NT2/D1 (cell line): ENCODE measurements at regions not wholly inside any gene's neighbourhood (a gene's known extent, or its start where the extent isn't known, plus 50 kb on each side); places are given as distances from the start of the nearest gene placed in this dataset.

Source experiments
- DNase-seq: peaks from one replicate; pipeline ENCODE4 v3.0.0-alpha.2; 2011; ENCODE audit warnings: low read depth, low spot score
- H3K27me3 ChIP-seq: 2 replicates; pipeline ENCODE4 v1.6.0; 2011; ENCODE audit warnings: mild to moderate bottlenecking; ENCODE audit not compliant: insufficient read length, insufficient read depth
- H3K36me3 ChIP-seq: 2 replicates; pipeline ENCODE4 v1.6.1; 2011; ENCODE audit warnings: mild to moderate bottlenecking, low read length, mixed read lengths; ENCODE audit not compliant: insufficient read depth, insufficient read length
- H3K4me1 ChIP-seq: 2 replicates; pipeline ENCODE4 v1.5.1; 2011; ENCODE audit not compliant: insufficient read depth, insufficient read length
- H3K4me3 ChIP-seq: 2 replicates; pipeline ENCODE4 v1.5.1; 2011; ENCODE audit warnings: low read depth; ENCODE audit not compliant: insufficient read length
- H3K9ac ChIP-seq: 2 replicates; pipeline ENCODE4 v1.6.0; 2011; ENCODE audit warnings: low read depth; ENCODE audit not compliant: insufficient read length
- H3K9me3 ChIP-seq: 2 replicates; pipeline ENCODE4 v1.5.1; 2011; ENCODE audit warnings: mild to moderate bottlenecking, low read length; ENCODE audit not compliant: insufficient read depth
- SUZ12 ChIP-seq: IDR thresholded peaks from 2 replicates; pipeline ENCODE4 v1.6.1; 2011; ENCODE audit not compliant: insufficient read length, insufficient read depth; ENCODE audit errors: extremely low read depth
- YY1 ChIP-seq: IDR thresholded peaks from 2 replicates; pipeline ENCODE4 v1.6.1; 2011; ENCODE audit not compliant: insufficient read length, insufficient read depth
- ZNF274 ChIP-seq: IDR thresholded peaks from 2 replicates; pipeline ENCODE4 v1.6.1; 2011; ENCODE audit warnings: mild to moderate bottlenecking, low read depth, low read length

DNA sequence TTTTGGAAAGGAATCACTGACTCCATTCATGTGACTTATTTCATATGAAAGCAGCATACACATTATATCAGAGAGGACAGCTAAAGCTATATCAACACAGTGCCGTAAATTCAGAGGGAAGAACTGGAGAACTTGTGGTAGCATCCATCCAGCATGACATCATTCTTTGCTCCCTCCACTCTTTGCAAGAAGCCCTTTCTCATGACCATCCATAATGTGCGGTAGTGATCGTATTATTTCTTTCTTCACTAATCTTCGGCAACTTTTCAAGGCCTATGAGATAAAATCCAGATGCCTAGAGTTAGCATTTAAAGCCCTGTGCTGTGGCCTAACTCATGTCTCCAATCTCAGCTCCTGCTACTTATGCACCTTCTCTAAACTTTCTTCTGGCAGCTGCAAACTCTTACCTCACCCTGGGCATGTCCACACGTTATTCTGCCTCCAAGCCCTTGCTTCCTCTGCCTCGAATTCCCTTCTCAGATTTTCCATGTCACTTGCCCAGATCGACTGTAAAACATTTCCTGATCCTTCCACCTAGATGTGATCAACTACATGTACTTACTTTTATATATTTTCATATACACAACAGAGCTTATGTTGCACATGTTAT, 307.3 kb upstream of the SGCD start:
- H3K36me3 ChIP-seq: no peaks in the 10 kb centered on the region
- no peak for DNase-seq
- TF ChIP-seq SUZ12 (no peak), ZNF274 (no peak), YY1 (no peak)
- H3K27me3 ChIP-seq: no peaks in the 10 kb centered on the region
- H3K9me3 ChIP-seq: no peaks in the 10 kb centered on the region
- no peaks in the 10 kb centered on the region for H3K4me1 ChIP-seq
- no peak overlapping the region for H3K4me3 ChIP-seq
- H3K9ac ChIP-seq: no peak overlapping the region

DNA sequence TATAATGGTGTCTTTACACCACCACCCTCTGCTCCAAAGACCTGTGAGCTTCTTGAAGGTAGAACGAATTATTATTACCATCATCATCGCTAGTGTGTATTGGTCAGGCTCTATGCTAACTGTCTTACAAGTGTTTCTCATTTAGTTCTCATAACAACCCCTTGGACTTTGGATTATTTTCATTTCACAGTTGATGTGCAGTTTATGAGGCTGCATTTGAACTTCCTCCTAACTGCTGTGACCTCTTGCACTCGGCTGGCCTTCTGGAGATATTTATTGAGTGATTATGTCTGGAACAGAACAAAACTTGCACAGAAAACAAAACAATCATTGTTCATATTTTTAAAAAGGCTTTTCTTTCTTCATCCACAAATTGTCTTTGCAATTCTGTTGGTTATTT, 306.3 kb upstream of the SGCD start:
- H3K4me1 ChIP-seq: no peaks in the 10 kb centered on the region
- H3K36me3 ChIP-seq: no peaks in the 10 kb centered on the region
- H3K9me3 ChIP-seq: no peaks in the 10 kb centered on the region
- H3K27me3 ChIP-seq: no peaks in the 10 kb centered on the region
- H3K9ac ChIP-seq: no peak overlapping the region
- no peak for DNase-seq
- H3K4me3 ChIP-seq: no peak overlapping the region
- no peak for TF ChIP-seq SUZ12
- no peak for TF ChIP-seq YY1
- TF ChIP-seq ZNF274: no peak

DNA sequence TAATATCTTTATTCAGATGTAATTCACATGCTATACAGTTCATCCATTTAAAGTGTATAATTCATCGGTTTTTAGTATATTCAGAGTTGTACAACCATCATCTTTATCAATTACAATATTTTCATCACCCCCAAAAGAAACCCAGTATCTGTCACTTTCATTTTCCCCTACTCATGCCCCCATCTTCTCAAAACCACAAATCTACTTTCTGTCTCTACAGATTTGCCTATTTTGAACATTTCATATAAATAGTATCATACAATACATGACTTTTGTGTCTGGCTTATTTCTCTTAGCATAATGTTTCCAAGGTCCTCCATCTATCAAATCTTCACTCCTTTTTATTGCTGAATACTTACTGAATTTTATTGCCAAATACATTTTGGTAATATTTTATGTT, 305.1 kb upstream of the SGCD start:
- no peaks in the 10 kb centered on the region for H3K27me3 ChIP-seq
- no peak for DNase-seq
- no peak overlapping the region for H3K9ac ChIP-seq
- H3K9me3 ChIP-seq: no peaks in the 10 kb centered on the region
- H3K4me1 ChIP-seq: no peaks in the 10 kb centered on the region
- no peak for TF ChIP-seq SUZ12
- no peak for TF ChIP-seq ZNF274
- no peak for TF ChIP-seq YY1
- no peak overlapping the region for H3K4me3 ChIP-seq
- no peaks in the 10 kb centered on the region for H3K36me3 ChIP-seq

DNA sequence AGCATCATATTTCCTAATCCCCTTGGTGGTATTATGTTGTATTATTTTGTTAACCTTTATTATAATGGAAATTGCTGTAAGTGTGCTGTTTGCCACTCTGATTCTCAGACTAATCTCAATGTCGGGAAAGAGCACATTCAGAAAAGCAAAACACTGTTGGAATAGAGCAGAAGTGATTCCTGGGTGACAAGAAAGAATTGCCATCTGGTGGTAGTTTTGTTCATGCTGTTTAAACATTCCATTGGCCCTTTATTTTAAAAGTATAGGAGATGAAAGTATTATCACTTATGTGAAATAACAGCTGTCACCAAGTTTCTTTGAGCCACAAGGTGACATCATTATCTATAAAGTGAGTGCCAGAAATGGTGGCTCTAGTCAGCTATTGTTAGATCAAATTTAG, 301.3 kb upstream of the SGCD start:
- no peak overlapping the region for H3K4me3 ChIP-seq
- TF ChIP-seq YY1 (no peak), ZNF274 (no peak), SUZ12 (no peak)
- H3K9ac ChIP-seq: no peak overlapping the region
- DNase-seq: no peak
- no peaks in the 10 kb centered on the region for H3K4me1 ChIP-seq
- no peaks in the 10 kb centered on the region for H3K36me3 ChIP-seq
- no peaks in the 10 kb centered on the region for H3K9me3 ChIP-seq
- no peaks in the 10 kb centered on the region for H3K27me3 ChIP-seq

DNA sequence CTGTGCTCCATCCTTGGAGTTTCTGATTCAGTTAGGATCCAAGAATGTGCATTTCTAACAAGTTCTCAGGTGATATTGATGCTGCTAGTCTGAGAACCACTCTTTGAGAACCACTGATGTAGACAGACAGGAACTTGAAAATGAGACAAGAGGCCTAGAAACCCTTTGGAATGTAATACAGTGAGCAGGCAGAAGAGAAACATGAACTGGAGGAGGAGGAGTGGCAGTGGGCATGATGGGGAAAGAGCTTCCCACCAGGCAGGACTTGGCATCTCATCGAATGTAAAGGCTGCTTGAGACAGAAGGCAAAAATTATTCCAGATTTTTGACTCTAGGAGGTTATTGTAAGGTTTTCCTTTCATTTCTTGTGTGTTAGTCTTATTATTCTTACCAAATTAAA, 295.8 kb upstream of the SGCD start:
- H3K4me1 ChIP-seq: no peaks in the 10 kb centered on the region

DNA sequence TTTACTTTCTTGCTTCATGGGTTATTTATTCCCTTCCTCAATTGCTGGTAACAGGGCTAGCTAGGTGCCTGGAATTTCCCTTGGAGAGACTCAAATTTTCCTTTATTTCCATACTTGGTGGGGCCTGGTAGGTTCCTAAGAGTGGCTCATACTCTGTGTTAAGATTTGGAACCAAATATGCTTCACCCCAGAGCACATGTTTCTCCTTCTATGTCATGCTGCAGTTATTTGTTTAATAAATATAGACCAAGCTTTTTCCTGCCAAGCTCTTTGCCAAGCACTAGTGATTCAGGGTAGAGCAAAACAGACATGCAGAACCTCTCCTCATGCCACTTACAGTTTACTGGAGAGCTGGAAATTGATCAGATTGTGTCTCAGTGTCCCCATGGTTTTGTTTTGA, 290.3 kb upstream of the SGCD start:
- Histone ChIP-seq H3K9ac (no peak overlapping the region), H3K27me3 (no peaks in the 10 kb centered on the region), H3K9me3 (no peaks in the 10 kb centered on the region), H3K4me1 (no peaks in the 10 kb centered on the region), H3K4me3 (no peak overlapping the region), H3K36me3 (no peaks in the 10 kb centered on the region)
- TF ChIP-seq ZNF274: no peak
- no peak for TF ChIP-seq YY1
- TF ChIP-seq SUZ12: no peak
- DNase-seq: no peak

More for the DNA sequence above, 295.8 kb upstream of the SGCD start:
- no peak for DNase-seq
- TF ChIP-seq YY1 (no peak), SUZ12 (no peak), ZNF274 (no peak)
- no peak overlapping the region for H3K4me3 ChIP-seq
- H3K9ac ChIP-seq: no peak overlapping the region
- no peaks in the 10 kb centered on the region for H3K27me3 ChIP-seq
- H3K36me3 ChIP-seq: no peaks in the 10 kb centered on the region
- no peaks in the 10 kb centered on the region for H3K9me3 ChIP-seq

DNA sequence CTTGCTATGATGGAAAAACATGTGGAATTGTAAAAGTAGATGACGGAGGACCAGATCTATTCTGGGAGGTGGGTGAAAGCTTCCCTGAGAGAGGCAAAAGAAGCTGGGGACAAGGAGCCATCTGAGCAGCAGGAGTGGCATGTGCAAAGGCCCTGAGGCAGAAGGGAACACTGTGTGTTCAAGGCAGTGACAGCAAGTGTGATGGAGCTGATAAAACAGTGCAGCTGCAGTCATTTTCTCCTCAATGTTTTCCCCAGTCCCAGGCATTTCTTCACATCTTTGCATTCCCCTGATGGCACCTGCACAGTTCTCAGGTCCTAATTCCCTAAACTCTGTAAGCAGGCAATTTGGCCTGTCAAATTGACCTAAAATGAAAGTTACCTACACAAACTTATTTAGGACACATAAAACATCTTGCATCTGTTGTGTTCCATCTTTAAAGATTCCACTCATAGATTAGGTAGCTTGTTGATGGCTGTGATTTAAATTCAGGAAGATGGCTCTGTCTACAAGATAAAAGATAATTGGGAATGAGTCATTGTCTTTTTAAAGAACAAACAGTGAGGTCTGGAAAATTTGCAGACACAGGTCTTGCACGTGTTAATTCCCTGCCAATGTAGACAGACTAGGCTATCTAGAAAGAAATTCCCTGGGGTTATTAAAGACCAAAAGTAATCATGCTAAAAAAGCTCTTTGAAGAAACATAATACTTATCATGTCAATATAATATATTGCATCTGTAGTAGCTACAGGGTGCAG, 289.6 kb upstream of the SGCD start:
- Histone ChIP-seq H3K27me3 (no peaks in the 10 kb centered on the region), H3K9me3 (no peaks in the 10 kb centered on the region), H3K4me1 (no peaks in the 10 kb centered on the region), H3K4me3 (no peak overlapping the region), H3K36me3 (no peaks in the 10 kb centered on the region), H3K9ac (no peak overlapping the region)
- no peak for DNase-seq
- TF ChIP-seq ZNF274: no peak
